Peyer's patch (tissue), 4 donors: ENCODE measurements at regions not wholly inside any gene's neighbourhood (a gene's known extent, or its start where the extent isn't known, plus 50 kb on each side); places are given as distances from the start of the nearest gene placed in this dataset.

ENCODE experiments used
- CTCF ChIP-seq, 6 experiments: fragments of 450-650 bp in 4 of 6; fragments of 200-600 bp in 2 of 6; sonication (generic) in 1 of 6; IDR thresholded peaks; one replicate each; pipeline ENCODE4 v1.5.1; 2017 to 2019; ENCODE audit warnings: antibody characterized with exemption in 6 of 6, mild to moderate bottlenecking in 3 of 6, moderate library complexity in 1 of 6
- POLR2A ChIP-seq, 2 donors: fragments of 450-650 bp; IDR thresholded peaks; one replicate each; pipeline ENCODE4 v1.5.1; 2017; ENCODE audit warnings: antibody characterized with exemption in 2 of 2, mild to moderate bottlenecking in 2 of 2, moderate library complexity in 2 of 2

- TF ChIP-seq CTCF (IDR thresholded peaks at IDR 0.05) (no peak), POLR2A (IDR thresholded peaks at IDR 0.05) (no peak)
Observed at GRCh38 chr2:133624551-133624950, 56.3 kb upstream of the NCKAP5 start.
